ENCODE measurements at regions not wholly inside any gene's neighbourhood (a gene's known extent, or its start where the extent isn't known, plus 50 kb on each side); places are given as distances from the start of the nearest gene placed in this dataset.

GRCh38 chr4:170888660-170889059 lies 798.9 kb upstream of the AADAT start:
- Mint-ChIP-seq H3K4me1 (peaks cover 14% of the 10 kb centered on the region), H3K36me3 (ENCODE audit: low read depth) (peaks cover 33% of the 10 kb centered on the region), H3K27me3 (ENCODE audit: insufficient read depth, low read depth, poor library complexity) (no peaks in the 10 kb centered on the region), H3K9me3 (peaks cover 19% of the 10 kb centered on the region), H3K4me3 (no peak overlapping the region), H3K27ac (no peak overlapping the region)
- no peak for DNase-seq (ENCODE audit: low spot score)
- H3K4me3 ChIP-seq, result no peak overlapping the region
- no peak overlapping the region for H3K27ac ChIP-seq (ENCODE audit: low read depth)
- H3K36me3 ChIP-seq (ENCODE audit: insufficient read depth), result peaks cover 6% of the 10 kb centered on the region; the same call in 1 of the 2 replicates
- H3K4me2 ChIP-seq, result no peak overlapping the region
- H3K4me1 ChIP-seq (ENCODE audit: insufficient read depth), result peaks cover 14% of the 10 kb centered on the region; the same call in 1 of the 2 replicates
- H3K27me3 ChIP-seq (ENCODE audit: insufficient read depth), result no peaks in the 10 kb centered on the region
- H3F3A ChIP-seq (replicated peaks; ENCODE audit: low read depth), result no peaks in the 10 kb centered on the region
- H2AFZ ChIP-seq, result no peak overlapping the region
- H3K9me2 ChIP-seq (ENCODE audit: insufficient read depth), result no peaks in the 10 kb centered on the region; the same call in 1 of the 2 replicates
- no peak for ATAC-seq
- no peak for TF ChIP-seq POLR2AphosphoS5 (IDR thresholded peaks at IDR 0.05; ENCODE audit: low read depth)
- H3K79me2 ChIP-seq (replicated peaks; ENCODE audit: insufficient read depth), result no peaks in the 10 kb centered on the region
- no peaks in the 10 kb centered on the region for H4K20me1 ChIP-seq (replicated peaks; ENCODE audit: insufficient read depth)

GRCh38 chr4:170887396-170887795 lies 797.6 kb upstream of the AADAT start:
- Histone ChIP-seq H3K9me2 (ENCODE audit: insufficient read depth) (no peaks in the 10 kb centered on the region; the same call in 1 of the 2 replicates), H3K4me1 (ENCODE audit: insufficient read depth) (peaks cover 14% of the 10 kb centered on the region; the same call in 1 of the 2 replicates), H3K36me3 (ENCODE audit: insufficient read depth) (no peaks in the 10 kb centered on the region), H3K4me2 (no peak overlapping the region), H3K4me3 (no peak overlapping the region), H2AFZ (no peak overlapping the region), H3F3A (replicated peaks; ENCODE audit: low read depth) (no peaks in the 10 kb centered on the region), H3K27ac (ENCODE audit: low read depth) (no peak overlapping the region), H3K79me2 (replicated peaks; ENCODE audit: insufficient read depth) (no peaks in the 10 kb centered on the region), H4K20me1 (replicated peaks; ENCODE audit: insufficient read depth) (no peaks in the 10 kb centered on the region), H3K27me3 (ENCODE audit: insufficient read depth) (no peaks in the 10 kb centered on the region)
- no peak for DNase-seq (ENCODE audit: low spot score)
- peaks cover 18% of the 10 kb centered on the region for H3K9me3 Mint-ChIP-seq
- TF ChIP-seq POLR2AphosphoS5 (IDR thresholded peaks at IDR 0.05; ENCODE audit: low read depth) (no peak), ETS1 (IDR thresholded peaks at IDR 0.05) (no peak), CTCF (conservative IDR thresholded peaks at IDR 0.05; ENCODE audit: low read depth in 2 of 2) (no peak), ZNF462 (CRISPR knock-in tag; IDR thresholded peaks at IDR 0.05) (no peak)
- no peaks in the 10 kb centered on the region for H3K27me3 Mint-ChIP-seq (ENCODE audit: insufficient read depth, low read depth, poor library complexity)
- no peak for ATAC-seq
- H3K4me1 Mint-ChIP-seq, result peaks cover 14% of the 10 kb centered on the region
- H3K36me3 Mint-ChIP-seq (ENCODE audit: low read depth), result peaks cover 33% of the 10 kb centered on the region
- peak overlapping the region; percentile 44; the same call in 1 of the 2 replicates for H3K27ac Mint-ChIP-seq
- no peak overlapping the region for H3K4me3 Mint-ChIP-seq

Data from GM23338 (cell line).